ENCODE measurements at regions not wholly inside any gene's neighbourhood (a gene's known extent, or its start where the extent isn't known, plus 50 kb on each side); places are given as distances from the start of the nearest gene placed in this dataset.

GRCh38 chr9:78954286-78954685, 617.5 kb upstream of the TLE4 start:
- H3K9me3 ChIP-seq (ENCODE audit: control insufficient read depth, insufficient read depth, low read length) = peaks cover 19% of the 10 kb centered on the region
- H3K27me3 ChIP-seq (ENCODE audit: control insufficient read depth, insufficient read depth, low read length) = no peaks in the 10 kb centered on the region
- no peaks in the 10 kb centered on the region for H3K4me1 ChIP-seq (ENCODE audit: control insufficient read depth, insufficient read depth, low read length)
- no peaks in the 10 kb centered on the region for H3K36me3 ChIP-seq (ENCODE audit: control insufficient read depth, insufficient read depth, low read length)
- no peak overlapping the region for H3K4me3 ChIP-seq (ENCODE audit: low read depth, low read length)
- H3K9ac ChIP-seq (ENCODE audit: low read depth, low read length) = no peak overlapping the region
- H3K27ac ChIP-seq (ENCODE audit: low read depth, low read length) = no peak overlapping the region

- Histone ChIP-seq H3K9ac (ENCODE audit: low read depth, low read length) (no peak overlapping the region), H3K27me3 (ENCODE audit: control insufficient read depth, insufficient read depth, low read length) (no peaks in the 10 kb centered on the region), H3K4me1 (ENCODE audit: control insufficient read depth, insufficient read depth, low read length) (no peaks in the 10 kb centered on the region), H3K27ac (ENCODE audit: low read depth, low read length) (no peak overlapping the region), H3K4me3 (ENCODE audit: low read depth, low read length) (no peak overlapping the region), H3K36me3 (ENCODE audit: control insufficient read depth, insufficient read depth, low read length) (no peaks in the 10 kb centered on the region), H3K9me3 (ENCODE audit: control insufficient read depth, insufficient read depth, low read length) (no peaks in the 10 kb centered on the region)
Observed at GRCh38 chr9:78958892-78959291, 612.9 kb upstream of the TLE4 start.

GRCh38 chr9:78962156-78962555, 609.6 kb upstream of the TLE4 start:
- H3K36me3 ChIP-seq (ENCODE audit: control insufficient read depth, insufficient read depth, low read length) = no peaks in the 10 kb centered on the region
- H3K9me3 ChIP-seq (ENCODE audit: control insufficient read depth, insufficient read depth, low read length) = 0 out of 2 replicates have a peak, but pooled peaks cover under 1% of the 10 kb centered on the region
- no peak overlapping the region for H3K9ac ChIP-seq (ENCODE audit: low read depth, low read length)
- no peaks in the 10 kb centered on the region for H3K4me1 ChIP-seq (ENCODE audit: control insufficient read depth, insufficient read depth, low read length)
- H3K27me3 ChIP-seq (ENCODE audit: control insufficient read depth, insufficient read depth, low read length) = no peaks in the 10 kb centered on the region
- H3K4me3 ChIP-seq (ENCODE audit: low read depth, low read length) = no peak overlapping the region
- no peak overlapping the region for H3K27ac ChIP-seq (ENCODE audit: low read depth, low read length)

- Histone ChIP-seq H3K9me3 (ENCODE audit: control insufficient read depth, insufficient read depth, low read length) (peaks cover 10% of the 10 kb centered on the region; the same call in 1 of the 2 replicates), H3K9ac (ENCODE audit: low read depth, low read length) (no peak overlapping the region), H3K36me3 (ENCODE audit: control insufficient read depth, insufficient read depth, low read length) (no peaks in the 10 kb centered on the region), H3K4me1 (ENCODE audit: control insufficient read depth, insufficient read depth, low read length) (no peaks in the 10 kb centered on the region), H3K27ac (ENCODE audit: low read depth, low read length) (no peak overlapping the region), H3K4me3 (ENCODE audit: low read depth, low read length) (no peak overlapping the region), H3K27me3 (ENCODE audit: control insufficient read depth, insufficient read depth, low read length) (no peaks in the 10 kb centered on the region)
Observed at GRCh38 chr9:78963911-78964310, 607.9 kb upstream of the TLE4 start.

- H3K9me3 ChIP-seq (ENCODE audit: control insufficient read depth, insufficient read depth, low read length) = peaks cover 10% of the 10 kb centered on the region; the same call in 1 of the 2 replicates
- no peaks in the 10 kb centered on the region for H3K27me3 ChIP-seq (ENCODE audit: control insufficient read depth, insufficient read depth, low read length)
- no peaks in the 10 kb centered on the region for H3K36me3 ChIP-seq (ENCODE audit: control insufficient read depth, insufficient read depth, low read length)
- no peak overlapping the region for H3K9ac ChIP-seq (ENCODE audit: low read depth, low read length)
- no peak overlapping the region for H3K4me3 ChIP-seq (ENCODE audit: low read depth, low read length)
- H3K27ac ChIP-seq (ENCODE audit: low read depth, low read length) = no peak overlapping the region
- peaks cover 30% of the 10 kb centered on the region for H3K4me1 ChIP-seq (ENCODE audit: control insufficient read depth, insufficient read depth, low read length)
Observed at GRCh38 chr9:78967596-78968217, 604.1 kb upstream of the TLE4 start.

- H3K9ac ChIP-seq (ENCODE audit: low read depth, low read length) = no peak overlapping the region
- no peaks in the 10 kb centered on the region for H3K27me3 ChIP-seq (ENCODE audit: control insufficient read depth, insufficient read depth, low read length)
- H3K4me1 ChIP-seq (ENCODE audit: control insufficient read depth, insufficient read depth, low read length) = peaks cover 47% of the 10 kb centered on the region
- peaks cover 10% of the 10 kb centered on the region; the same call in 1 of the 2 replicates for H3K9me3 ChIP-seq (ENCODE audit: control insufficient read depth, insufficient read depth, low read length)
- no peak overlapping the region for H3K27ac ChIP-seq (ENCODE audit: low read depth, low read length)
- no peaks in the 10 kb centered on the region for H3K36me3 ChIP-seq (ENCODE audit: control insufficient read depth, insufficient read depth, low read length)
- no peak overlapping the region for H3K4me3 ChIP-seq (ENCODE audit: low read depth, low read length)
Observed at GRCh38 chr9:78970375-78970774, 601.4 kb upstream of the TLE4 start.

GRCh38 chr9:78971540-78971939, 600.2 kb upstream of the TLE4 start:
- Histone ChIP-seq H3K9ac (ENCODE audit: low read depth, low read length) (no peak overlapping the region), H3K27me3 (ENCODE audit: control insufficient read depth, insufficient read depth, low read length) (no peaks in the 10 kb centered on the region), H3K36me3 (ENCODE audit: control insufficient read depth, insufficient read depth, low read length) (no peaks in the 10 kb centered on the region), H3K4me3 (ENCODE audit: low read depth, low read length) (0 out of 2 replicates have a peak overlapping the region, but pooled peaks have one; percentile 13), H3K27ac (ENCODE audit: low read depth, low read length) (peak overlapping the region; percentile 18), H3K4me1 (ENCODE audit: control insufficient read depth, insufficient read depth, low read length) (peaks cover 54% of the 10 kb centered on the region), H3K9me3 (ENCODE audit: control insufficient read depth, insufficient read depth, low read length) (peaks cover 10% of the 10 kb centered on the region; the same call in 1 of the 2 replicates)

- no peak overlapping the region for H3K9ac ChIP-seq (ENCODE audit: low read depth, low read length)
- H3K27ac ChIP-seq (ENCODE audit: low read depth, low read length) = peak overlapping the region; percentile 75
- H3K36me3 ChIP-seq (ENCODE audit: control insufficient read depth, insufficient read depth, low read length) = no peaks in the 10 kb centered on the region
- H3K9me3 ChIP-seq (ENCODE audit: control insufficient read depth, insufficient read depth, low read length) = peaks cover 7% of the 10 kb centered on the region; the same call in 1 of the 2 replicates
- no peak overlapping the region for H3K4me3 ChIP-seq (ENCODE audit: low read depth, low read length)
- H3K27me3 ChIP-seq (ENCODE audit: control insufficient read depth, insufficient read depth, low read length) = no peaks in the 10 kb centered on the region
- H3K4me1 ChIP-seq (ENCODE audit: control insufficient read depth, insufficient read depth, low read length) = peaks cover 55% of the 10 kb centered on the region
Observed at GRCh38 chr9:78972303-78972999, 599.3 kb upstream of the TLE4 start.

- Histone ChIP-seq H3K27me3 (ENCODE audit: control insufficient read depth, insufficient read depth, low read length) (no peaks in the 10 kb centered on the region), H3K4me1 (ENCODE audit: control insufficient read depth, insufficient read depth, low read length) (peaks cover 55% of the 10 kb centered on the region)
Observed at GRCh38 chr9:78973907-78974306, 597.9 kb upstream of the TLE4 start.

GRCh38 chr9:78982849-78983248, 588.9 kb upstream of the TLE4 start:
- Histone ChIP-seq H3K9me3 (ENCODE audit: control insufficient read depth, insufficient read depth, low read length) (no peaks in the 10 kb centered on the region), H3K27me3 (ENCODE audit: control insufficient read depth, insufficient read depth, low read length) (no peaks in the 10 kb centered on the region), H3K9ac (ENCODE audit: low read depth, low read length) (no peak overlapping the region), H3K27ac (ENCODE audit: low read depth, low read length) (no peak overlapping the region), H3K4me3 (ENCODE audit: low read depth, low read length) (no peak overlapping the region), H3K36me3 (ENCODE audit: control insufficient read depth, insufficient read depth, low read length) (no peaks in the 10 kb centered on the region), H3K4me1 (ENCODE audit: control insufficient read depth, insufficient read depth, low read length) (peaks cover 10% of the 10 kb centered on the region)

More at GRCh38 chr9:78973907-78974306, 597.9 kb upstream of the TLE4 start:
- Histone ChIP-seq H3K27ac (ENCODE audit: low read depth, low read length) (no peak overlapping the region), H3K9ac (ENCODE audit: low read depth, low read length) (no peak overlapping the region), H3K36me3 (ENCODE audit: control insufficient read depth, insufficient read depth, low read length) (no peaks in the 10 kb centered on the region), H3K9me3 (ENCODE audit: control insufficient read depth, insufficient read depth, low read length) (no peaks in the 10 kb centered on the region), H3K4me3 (ENCODE audit: low read depth, low read length) (no peak overlapping the region)

- no peak overlapping the region for H3K9ac ChIP-seq (ENCODE audit: low read depth, low read length)
- no peak overlapping the region for H3K27ac ChIP-seq (ENCODE audit: low read depth, low read length)
- peaks cover 10% of the 10 kb centered on the region for H3K4me1 ChIP-seq (ENCODE audit: control insufficient read depth, insufficient read depth, low read length)
- H3K4me3 ChIP-seq (ENCODE audit: low read depth, low read length) = no peak overlapping the region
- H3K9me3 ChIP-seq (ENCODE audit: control insufficient read depth, insufficient read depth, low read length) = no peaks in the 10 kb centered on the region
- no peaks in the 10 kb centered on the region for H3K27me3 ChIP-seq (ENCODE audit: control insufficient read depth, insufficient read depth, low read length)
- H3K36me3 ChIP-seq (ENCODE audit: control insufficient read depth, insufficient read depth, low read length) = no peaks in the 10 kb centered on the region
Observed at GRCh38 chr9:78985084-78985738, 586.6 kb upstream of the TLE4 start.

Data from HUES48 (cell line).